Loucy (cell line): ENCODE measurements at regions not wholly inside any gene's neighbourhood (a gene's known extent, or its start where the extent isn't known, plus 50 kb on each side); places are given as distances from the start of the nearest gene placed in this dataset.

Experiments
- H2AFZ ChIP-seq: fragments of 200-600 bp; sonication (generic); 2 replicates; pipeline ENCODE4 v1.6.0; 2016; ENCODE audit warnings: antibody characterized with exemption, mild to moderate bottlenecking, low read length, moderate library complexity
- H3F3A ChIP-seq: fragments of 200-600 bp; 2 replicates; pipeline ENCODE4 v1.6.0; 2016; ENCODE audit warnings: antibody characterized with exemption, low read depth, mild to moderate bottlenecking
- H3K27me3 ChIP-seq: fragments of 200-600 bp; sonication (generic); 2 replicates; pipeline ENCODE4 v1.6.1; 2014; ENCODE audit warnings: low read length, mild to moderate bottlenecking; ENCODE audit not compliant: insufficient read depth, poor library complexity, severe bottlenecking
- H3K36me3 ChIP-seq: fragments of 200-600 bp; sonication (generic); 2 replicates; pipeline ENCODE4 v1.6.1; 2016; ENCODE audit warnings: low read length; ENCODE audit not compliant: insufficient read depth
- H3K4me1 ChIP-seq: fragments of 200-600 bp; sonication (generic); 2 replicates; pipeline ENCODE4 v1.5.1; 2014; ENCODE audit warnings: low read length, mild to moderate bottlenecking; ENCODE audit not compliant: insufficient read depth, poor library complexity, severe bottlenecking
- H3K4me2 ChIP-seq: fragments of 200-600 bp; sonication (generic); 2 replicates; pipeline ENCODE4 v1.6.0; 2014; ENCODE audit warnings: antibody characterized with exemption, low read length, low read depth, mild to moderate bottlenecking; ENCODE audit not compliant: poor library complexity, severe bottlenecking
- H3K4me3 ChIP-seq: fragments of 200-600 bp; sonication (generic); 2 replicates; pipeline ENCODE4 v1.5.1; 2014; ENCODE audit warnings: low read length, mild to moderate bottlenecking, mixed read lengths; ENCODE audit not compliant: poor library complexity, severe bottlenecking
- H3K79me2 ChIP-seq: fragments of 200-600 bp; sonication (generic); 2 replicates; pipeline ENCODE4 v1.6.1; 2014; ENCODE audit warnings: low read length; ENCODE audit not compliant: insufficient read depth
- H3K9ac ChIP-seq: fragments of 200-600 bp; sonication (generic); 2 replicates; pipeline ENCODE4 v1.6.0; 2014; ENCODE audit warnings: mild to moderate bottlenecking, low read depth, low read length, moderate library complexity; ENCODE audit not compliant: poor library complexity, severe bottlenecking
- H3K9me2 ChIP-seq: fragments of 200-600 bp; sonication (generic); replicated peaks from 2 replicates; pipeline ENCODE4 v1.6.1; 2016; ENCODE audit warnings: low read depth, low read length, mixed read lengths
- H3K9me3 ChIP-seq: fragments of 200-600 bp; sonication (generic); 2 replicates; pipeline ENCODE4 v1.6.1; 2014; ENCODE audit warnings: mild to moderate bottlenecking, antibody characterized with exemption, low read length, low read depth; ENCODE audit not compliant: insufficient read depth
- H4K20me1 ChIP-seq: fragments of 200-600 bp; sonication (generic); 2 replicates; pipeline ENCODE4 v1.6.0; 2014; ENCODE audit warnings: antibody characterized with exemption, low read length, mild to moderate bottlenecking; ENCODE audit not compliant: insufficient read depth, poor library complexity, severe bottlenecking
- CTCF ChIP-seq: fragments of 200-600 bp; sonication (generic); conservative IDR thresholded peaks from 2 replicates; pipeline ENCODE4 v1.5.1; 2014; ENCODE audit warnings: mild to moderate bottlenecking, antibody characterized with exemption, low read length
- EZH2phosphoT487 ChIP-seq: fragments of 200-600 bp; IDR thresholded peaks from 2 replicates; pipeline ENCODE4 v1.6.1; 2018; ENCODE audit warnings: antibody characterized with exemption, mild to moderate bottlenecking, moderate library complexity, borderline replicate concordance

- no peak overlapping the region for H2AFZ ChIP-seq
- H3F3A ChIP-seq: no peaks in the 10 kb centered on the region
- no peaks in the 10 kb centered on the region; the same call in 1 of the 2 replicates for H3K9me3 ChIP-seq
- H3K9ac ChIP-seq: no peak overlapping the region
- H3K36me3 ChIP-seq: no peaks in the 10 kb centered on the region
- no peak for TF ChIP-seq CTCF
- TF ChIP-seq EZH2phosphoT487: no peak
- H3K4me3 ChIP-seq: no peak overlapping the region
- H3K27me3 ChIP-seq: no peaks in the 10 kb centered on the region
- H3K4me1 ChIP-seq: no peaks in the 10 kb centered on the region
- H3K9me2 ChIP-seq: no peaks in the 10 kb centered on the region
- H3K79me2 ChIP-seq: no peaks in the 10 kb centered on the region
- H3K4me2 ChIP-seq: no peak overlapping the region
- H4K20me1 ChIP-seq: no peaks in the 10 kb centered on the region
Observed at GRCh38 chr2:238629064-238629463, 202.3 kb downstream of the ASB1 start.

GRCh38 chr2:238631491-238632180 is 204.9 kb downstream of the ASB1 start:
- no peaks in the 10 kb centered on the region for H3K9me2 ChIP-seq
- H3K79me2 ChIP-seq: no peaks in the 10 kb centered on the region
- H2AFZ ChIP-seq: no peak overlapping the region
- H3K9me3 ChIP-seq: no peaks in the 10 kb centered on the region; the same call in 1 of the 2 replicates
- no peaks in the 10 kb centered on the region for H3K27me3 ChIP-seq
- no peak overlapping the region for H3K9ac ChIP-seq
- H4K20me1 ChIP-seq: no peaks in the 10 kb centered on the region
- H3F3A ChIP-seq: no peaks in the 10 kb centered on the region
- no peak overlapping the region for H3K4me2 ChIP-seq
- no peak for TF ChIP-seq CTCF
- no peak for TF ChIP-seq EZH2phosphoT487
- H3K36me3 ChIP-seq: no peaks in the 10 kb centered on the region
- H3K4me1 ChIP-seq: no peaks in the 10 kb centered on the region
- no peak overlapping the region for H3K4me3 ChIP-seq

GRCh38 chr2:238632181-238633060 is 205.7 kb downstream of the ASB1 start:
- no peaks in the 10 kb centered on the region; the same call in 1 of the 2 replicates for H3K9me3 ChIP-seq
- H3K9ac ChIP-seq: no peak overlapping the region
- H3K4me2 ChIP-seq: no peak overlapping the region
- H3F3A ChIP-seq: no peaks in the 10 kb centered on the region
- no peaks in the 10 kb centered on the region for H3K36me3 ChIP-seq
- H2AFZ ChIP-seq: no peak overlapping the region
- no peaks in the 10 kb centered on the region for H4K20me1 ChIP-seq
- no peaks in the 10 kb centered on the region for H3K9me2 ChIP-seq
- no peaks in the 10 kb centered on the region for H3K4me1 ChIP-seq
- H3K79me2 ChIP-seq: no peaks in the 10 kb centered on the region
- H3K4me3 ChIP-seq: no peak overlapping the region
- H3K27me3 ChIP-seq: no peaks in the 10 kb centered on the region
- TF ChIP-seq EZH2phosphoT487 (no peak), CTCF (no peak)
